GM12878 (cell line): ENCODE measurements at regions not wholly inside any gene's neighbourhood (a gene's known extent, or its start where the extent isn't known, plus 50 kb on each side); places are given as distances from the start of the nearest gene placed in this dataset.

ENCODE experiments used
- ATAC-seq: fragments of 200-7000 bp; cut with Tn5 transposase; 3 replicates; pipeline ENCODE4 v1.9.1; 2020; ENCODE audit warnings: mild to moderate bottlenecking, moderate library complexity
- BruUV-seq: library from RNA; stranded (reverse); fragments of 400-500 nt; replicated peaks from 2 replicates; lab custom pipeline; 2021; lab: Mats Ljungman, UMichigan
- CTCF ChIA-PET: fragments of 300-600 bp; sonication (Branson Sonifier 250); formaldehyde crosslinking; extraction: SDS; loops from one replicate; lab custom pipeline; 2021; ENCODE audit warnings: inconsistent platforms; lab: Yijun Ruan, JAX
- POLR2A ChIA-PET: fragments of 350-600 bp; formaldehyde crosslinking; extraction: SDS; loops from one replicate; lab custom pipeline; 2021; ENCODE audit warnings: inconsistent platforms; lab: Charles Lee
- RAD21 ChIA-PET: fragments of 300-600 bp; sonication (Branson Sonifier 250); formaldehyde crosslinking; loops from one replicate; lab custom pipeline; 2023; ENCODE audit warnings: antibody characterized with exemption; ENCODE audit not compliant: unreplicated experiment; lab: Charles Lee
- SMC1A ChIA-PET: fragments of 300-600 bp; sonication (Branson Sonifier 250); formaldehyde crosslinking; loops from one replicate; lab custom pipeline; 2023; ENCODE audit not compliant: unreplicated experiment, uncharacterized antibody; lab: Charles Lee
- DNase-seq: peaks from one replicate; pipeline ENCODE4 v3.0.0-alpha.2; 2011; ENCODE audit warnings: low read depth, low spot score
- FAIRE-seq: peaks from 3 replicates; lab custom pipeline; 2011; peaks lifted over from hg19 to GRCh38; lab: Jason Lieb, UNC
- H2AFZ ChIP-seq: 2 replicates; pipeline ENCODE4 v1.6.0; 2011; ENCODE audit warnings: low read depth, low read length, control low read depth; ENCODE audit not compliant: control insufficient read depth
- H3K27ac ChIP-seq: 2 replicates; pipeline ENCODE4 v1.5.1; 2011; ENCODE audit warnings: control low read depth; ENCODE audit not compliant: control insufficient read depth, insufficient read depth
- H3K27me3 ChIP-seq, 2 experiments: replicated peaks in 1 of 2; 2 replicates each; pipeline versions ENCODE4 v1.6.0 to v1.6.1; 2011; ENCODE audit warnings: low read length in 1 of 2; ENCODE audit not compliant: control insufficient read depth in 2 of 2, insufficient read depth in 2 of 2
- H3K36me3 ChIP-seq, 2 experiments: 2 replicates each; pipeline ENCODE4 v1.5.1; 2011; ENCODE audit warnings: low read length in 1 of 2; ENCODE audit not compliant: control insufficient read depth in 2 of 2, insufficient read depth in 2 of 2
- H3K4me1 ChIP-seq: 2 replicates; pipeline ENCODE4 v1.6.1; 2011; ENCODE audit warnings: mild to moderate bottlenecking, low read length, moderate library complexity, mixed read lengths; ENCODE audit not compliant: control insufficient read depth, insufficient read depth
- H3K4me2 ChIP-seq: 2 replicates; pipeline ENCODE4 v1.6.0; 2011; ENCODE audit warnings: control low read depth; ENCODE audit not compliant: control insufficient read depth, insufficient read depth
- H3K4me3 ChIP-seq: fragments of 200-600 bp; sonication (generic); 2 replicates; pipeline ENCODE4 v1.5.1; 2016
- H3K79me2 ChIP-seq: 2 replicates; pipeline ENCODE4 v1.6.0; 2011; ENCODE audit warnings: low read length; ENCODE audit not compliant: control insufficient read depth, insufficient read depth
- H3K9ac ChIP-seq: 2 replicates; pipeline ENCODE4 v1.8.0; 2011; ENCODE audit warnings: low read length, control low read depth, mixed read lengths; ENCODE audit not compliant: control insufficient read depth, insufficient read depth
- H3K9me3 ChIP-seq: replicated peaks from 3 replicates; pipeline ENCODE4 v1.5.1; 2011; ENCODE audit warnings: mild to moderate bottlenecking, low read length; ENCODE audit not compliant: control insufficient read depth, insufficient read depth
- H4K20me1 ChIP-seq: 2 replicates; pipeline ENCODE4 v1.6.0; 2011; ENCODE audit not compliant: control insufficient read depth, insufficient read depth
- BHLHE40 ChIP-seq, 2 experiments: fragments of 450-650 bp in 1 of 2; IDR thresholded peaks; 2 replicates each; pipeline ENCODE4 v1.6.1; 2011 to 2017; ENCODE audit warnings: low read depth in 2 of 2, borderline replicate concordance in 1 of 2, improper control_type of control experiment in 1 of 2, low read length in 1 of 2, mild to moderate bottlenecking in 1 of 2
- DPF2 ChIP-seq: fragments of 450-650 bp; IDR thresholded peaks from 2 replicates; pipeline ENCODE4 v1.6.1; 2017; ENCODE audit warnings: mild to moderate bottlenecking
- FOXK2 ChIP-seq: fragments of 450-650 bp; IDR thresholded peaks from 2 replicates; pipeline ENCODE4 v1.6.1; 2017; ENCODE audit warnings: mild to moderate bottlenecking, moderate library complexity
- IKZF1 ChIP-seq: fragments of 450-650 bp; conservative IDR thresholded peaks from 2 replicates; pipeline ENCODE4 v1.6.1; 2017; ENCODE audit warnings: antibody characterized with exemption, mild to moderate bottlenecking
- JUND ChIP-seq: IDR thresholded peaks from 2 replicates; pipeline ENCODE4 v1.6.1; 2012; ENCODE audit warnings: low read depth, mild to moderate bottlenecking, low read length, improper control_type of control experiment, moderate library complexity
- KLF5 ChIP-seq: fragments of 450-650 bp; IDR thresholded peaks from 2 replicates; pipeline ENCODE4 v1.6.1; 2014; ENCODE audit warnings: mild to moderate bottlenecking; ENCODE audit not compliant: partially characterized antibody
- POLR2AphosphoS5 ChIP-seq: IDR thresholded peaks from 2 replicates; pipeline ENCODE4 v1.6.1; 2011; ENCODE audit warnings: mild to moderate bottlenecking, low read length, inconsistent platforms
- RBBP5 ChIP-seq: fragments of 200-600 bp; sonication (generic); conservative IDR thresholded peaks from 2 replicates; pipeline ENCODE4 v1.6.1; 2016
- SMAD5 ChIP-seq: IDR thresholded peaks from 2 replicates; pipeline ENCODE4 v1.6.1; 2016; ENCODE audit warnings: antibody characterized with exemption, low read depth
- SREBF2 ChIP-seq: IDR thresholded peaks from 2 replicates; pipeline ENCODE4 v1.6.1; 2012; ENCODE audit warnings: mild to moderate bottlenecking, low read length
- TCF7 ChIP-seq: IDR thresholded peaks from 2 replicates; pipeline ENCODE4 v1.6.1; 2014; ENCODE audit warnings: antibody characterized with exemption, borderline replicate concordance
- ZBED1 ChIP-seq: IDR thresholded peaks from 2 replicates; pipeline ENCODE4 v1.6.1; 2016; ENCODE audit warnings: borderline replicate concordance
- WGBS: methylation state at CpG from one replicate; pipeline ENCODE4 v1.1.6; 2016; ENCODE audit warnings: low lambda C conversion rate; ENCODE audit not compliant: insufficient replicate concordance, insufficient coverage; ENCODE audit errors: missing lambda C conversion rate; 5-methylcytosine and 5-hydroxymethylcytosine counted together
- in situ Hi-C: fragments of 300-500 bp; cut with MboI; formaldehyde crosslinking; loops from 9 replicates; pipeline ENCODE4 v1.14.3; 2018; ENCODE audit warnings: mixed read lengths
- intact Hi-C: fragments of 100-400 bp; cut with micrococcal nuclease; formaldehyde crosslinking; loops from one replicate; pipeline ENCODE4 v1.14.2; 2022; ENCODE audit not compliant: unreplicated experiment
- TF ChIP-seq, protein P1 (sequence below): IDR thresholded peaks from 2 replicates; pipeline ENCODE4 v1.6.1; 2012; ENCODE audit warnings: low read depth, low read length, improper control_type of control experiment
- TF ChIP-seq, protein P2 (sequence below): IDR thresholded peaks from 2 replicates; pipeline ENCODE4 v1.6.1; 2011; ENCODE audit warnings: mild to moderate bottlenecking, low read depth, low read length, moderate library complexity; ENCODE audit not compliant: insufficient replicate concordance
- TF ChIP-seq, protein P3 (sequence below): fragments of 150-350 bp; IDR thresholded peaks from 2 replicates; pipeline ENCODE4 v1.6.1; 2016; ENCODE audit warnings: low read depth, low read length

DNA sequence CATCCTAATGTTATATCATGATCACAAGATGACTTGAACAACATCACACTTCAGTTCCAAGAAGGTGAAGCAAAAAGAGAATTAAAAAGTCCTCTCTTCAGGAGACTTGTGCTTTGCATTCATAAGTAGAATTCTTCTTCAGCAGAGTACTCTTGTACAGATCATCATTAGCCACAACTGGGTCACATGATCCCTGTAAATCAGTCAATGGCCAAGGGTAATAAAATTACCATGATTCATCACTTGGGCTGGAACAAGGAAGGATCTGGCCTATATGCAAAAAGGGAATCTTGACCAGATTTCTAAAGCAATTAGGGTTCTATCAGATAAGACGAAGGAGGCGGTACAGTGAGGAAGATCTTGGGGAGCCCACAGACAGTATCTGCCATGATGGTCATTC, 458.0 kb upstream of the DEPDC1 start:
- no peaks in the 10 kb centered on the region for H3K27me3 ChIP-seq
- H4K20me1 ChIP-seq, result no peaks in the 10 kb centered on the region
- intact Hi-C loops, result loop anchor here (10.0 kb wide), 1 partner anchor 840 kb away; no protein-coding TSS in a partner anchor
- SMC1A ChIA-PET, result no interaction called here
- no peak for DNase-seq
- no peaks in the 10 kb centered on the region for H3K36me3 ChIP-seq
- no peak for FAIRE-seq
- H3K27ac ChIP-seq, result no peak overlapping the region
- no peak overlapping the region for H3K9ac ChIP-seq
- no peak overlapping the region for H3K4me3 ChIP-seq
- no peak for ATAC-seq
- H3K4me1 ChIP-seq, result no peaks in the 10 kb centered on the region
- no peaks in the 10 kb centered on the region for H3K9me3 ChIP-seq
- no peak for TF ChIP-seq TCF7
- no peak for TF ChIP-seq FOXK2
- TF ChIP-seq RBBP5, result no peak
- TF ChIP-seq SMAD5, result no peak
- TF ChIP-seq POLR2AphosphoS5, result no peak
- no peak for TF ChIP-seq SREBF2
- TF ChIP-seq, protein P1, sequence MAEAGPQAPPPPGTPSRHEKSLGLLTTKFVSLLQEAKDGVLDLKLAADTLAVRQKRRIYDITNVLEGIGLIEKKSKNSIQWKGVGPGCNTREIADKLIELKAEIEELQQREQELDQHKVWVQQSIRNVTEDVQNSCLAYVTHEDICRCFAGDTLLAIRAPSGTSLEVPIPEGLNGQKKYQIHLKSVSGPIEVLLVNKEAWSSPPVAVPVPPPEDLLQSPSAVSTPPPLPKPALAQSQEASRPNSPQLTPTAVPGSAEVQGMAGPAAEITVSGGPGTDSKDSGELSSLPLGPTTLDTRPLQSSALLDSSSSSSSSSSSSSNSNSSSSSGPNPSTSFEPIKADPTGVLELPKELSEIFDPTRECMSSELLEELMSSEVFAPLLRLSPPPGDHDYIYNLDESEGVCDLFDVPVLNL, result no peak
- TF ChIP-seq, all 136 proteins: peak for 0
- BruUV-seq, result no TSS peak
- H3K4me2 ChIP-seq, result no peak overlapping the region
- ChIA-PET CTCF (no interaction called here), RAD21 (no interaction called here), POLR2A (no interaction called here)
- no peaks in the 10 kb centered on the region for H3K79me2 ChIP-seq
- in situ Hi-C loops, result no loop called here
- H2AFZ ChIP-seq, result no peak overlapping the region
- WGBS, result 46% methylated on average over 2 of the region's 2 CpGs

DNA sequence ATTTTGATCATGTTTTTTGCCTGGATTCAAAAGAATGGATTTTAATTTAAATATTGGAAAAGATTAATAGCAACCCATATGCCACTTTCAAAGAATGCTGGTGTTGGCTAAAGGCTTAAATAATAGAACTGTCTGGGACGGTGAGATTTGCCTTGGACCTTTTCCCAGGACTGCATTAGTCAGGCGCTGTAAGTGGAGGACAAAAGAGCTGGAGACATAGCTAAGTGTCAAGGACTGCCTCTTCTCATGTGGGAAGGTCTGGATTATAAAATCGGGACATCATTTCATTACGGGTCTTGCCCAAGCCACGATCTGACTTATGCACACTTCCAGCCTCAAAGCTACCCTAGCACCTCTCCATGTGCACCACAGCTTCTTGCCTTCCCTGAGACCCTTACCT, 458.5 kb upstream of the DEPDC1 start:
- DNase-seq (no peak), FAIRE-seq (no peak), ATAC-seq (no peak)
- ChIA-PET POLR2A (no interaction called here), SMC1A (no interaction called here), RAD21 (no interaction called here), CTCF (no interaction called here)
- no TSS peak for BruUV-seq
- in situ Hi-C loops (no loop called here), intact Hi-C loops (loop anchor here (10.0 kb wide), 1 partner anchor 841 kb away; no protein-coding TSS in a partner anchor)
- H3K36me3 ChIP-seq, result no peaks in the 10 kb centered on the region
- H4K20me1 ChIP-seq, result no peaks in the 10 kb centered on the region
- H3K4me2 ChIP-seq, result no peak overlapping the region
- H3K79me2 ChIP-seq, result no peaks in the 10 kb centered on the region
- H3K9ac ChIP-seq, result no peak overlapping the region
- H3K27me3 ChIP-seq, result no peaks in the 10 kb centered on the region
- H3K4me3 ChIP-seq, result no peak overlapping the region
- no peak overlapping the region for H2AFZ ChIP-seq
- H3K4me1 ChIP-seq, result no peaks in the 10 kb centered on the region
- H3K27ac ChIP-seq, result no peak overlapping the region
- H3K9me3 ChIP-seq, result no peaks in the 10 kb centered on the region
- WGBS, result 15% methylated on average over 5 of the region's 5 CpGs
- TF ChIP-seq ZBED1 (no peak), JUND (no peak), KLF5 (no peak), BHLHE40 (IDR thresholded peaks at IDR 0.05; ENCODE audit: borderline replicate concordance in 1 of 2, low read depth in 2 of 2, low read length in 1 of 2) (no peak), IKZF1 (no peak), DPF2 (no peak)
- TF ChIP-seq, protein P2, sequence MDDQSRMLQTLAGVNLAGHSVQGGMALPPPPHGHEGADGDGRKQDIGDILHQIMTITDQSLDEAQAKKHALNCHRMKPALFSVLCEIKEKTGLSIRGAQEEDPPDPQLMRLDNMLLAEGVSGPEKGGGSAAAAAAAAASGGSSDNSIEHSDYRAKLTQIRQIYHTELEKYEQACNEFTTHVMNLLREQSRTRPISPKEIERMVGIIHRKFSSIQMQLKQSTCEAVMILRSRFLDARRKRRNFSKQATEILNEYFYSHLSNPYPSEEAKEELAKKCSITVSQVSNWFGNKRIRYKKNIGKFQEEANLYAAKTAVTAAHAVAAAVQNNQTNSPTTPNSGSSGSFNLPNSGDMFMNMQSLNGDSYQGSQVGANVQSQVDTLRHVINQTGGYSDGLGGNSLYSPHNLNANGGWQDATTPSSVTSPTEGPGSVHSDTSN, result no peak
- TF ChIP-seq, protein P3, sequence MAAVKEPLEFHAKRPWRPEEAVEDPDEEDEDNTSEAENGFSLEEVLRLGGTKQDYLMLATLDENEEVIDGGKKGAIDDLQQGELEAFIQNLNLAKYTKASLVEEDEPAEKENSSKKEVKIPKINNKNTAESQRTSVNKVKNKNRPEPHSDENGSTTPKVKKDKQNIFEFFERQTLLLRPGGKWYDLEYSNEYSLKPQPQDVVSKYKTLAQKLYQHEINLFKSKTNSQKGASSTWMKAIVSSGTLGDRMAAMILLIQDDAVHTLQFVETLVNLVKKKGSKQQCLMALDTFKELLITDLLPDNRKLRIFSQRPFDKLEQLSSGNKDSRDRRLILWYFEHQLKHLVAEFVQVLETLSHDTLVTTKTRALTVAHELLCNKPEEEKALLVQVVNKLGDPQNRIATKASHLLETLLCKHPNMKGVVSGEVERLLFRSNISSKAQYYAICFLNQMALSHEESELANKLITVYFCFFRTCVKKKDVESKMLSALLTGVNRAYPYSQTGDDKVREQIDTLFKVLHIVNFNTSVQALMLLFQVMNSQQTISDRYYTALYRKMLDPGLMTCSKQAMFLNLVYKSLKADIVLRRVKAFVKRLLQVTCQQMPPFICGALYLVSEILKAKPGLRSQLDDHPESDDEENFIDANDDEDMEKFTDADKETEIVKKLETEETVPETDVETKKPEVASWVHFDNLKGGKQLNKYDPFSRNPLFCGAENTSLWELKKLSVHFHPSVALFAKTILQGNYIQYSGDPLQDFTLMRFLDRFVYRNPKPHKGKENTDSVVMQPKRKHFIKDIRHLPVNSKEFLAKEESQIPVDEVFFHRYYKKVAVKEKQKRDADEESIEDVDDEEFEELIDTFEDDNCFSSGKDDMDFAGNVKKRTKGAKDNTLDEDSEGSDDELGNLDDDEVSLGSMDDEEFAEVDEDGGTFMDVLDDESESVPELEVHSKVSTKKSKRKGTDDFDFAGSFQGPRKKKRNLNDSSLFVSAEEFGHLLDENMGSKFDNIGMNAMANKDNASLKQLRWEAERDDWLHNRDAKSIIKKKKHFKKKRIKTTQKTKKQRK, result no peak
